ENCODE measurements at regions not wholly inside any gene's neighbourhood (a gene's known extent, or its start where the extent isn't known, plus 50 kb on each side); places are given as distances from the start of the nearest gene placed in this dataset.

DNA sequence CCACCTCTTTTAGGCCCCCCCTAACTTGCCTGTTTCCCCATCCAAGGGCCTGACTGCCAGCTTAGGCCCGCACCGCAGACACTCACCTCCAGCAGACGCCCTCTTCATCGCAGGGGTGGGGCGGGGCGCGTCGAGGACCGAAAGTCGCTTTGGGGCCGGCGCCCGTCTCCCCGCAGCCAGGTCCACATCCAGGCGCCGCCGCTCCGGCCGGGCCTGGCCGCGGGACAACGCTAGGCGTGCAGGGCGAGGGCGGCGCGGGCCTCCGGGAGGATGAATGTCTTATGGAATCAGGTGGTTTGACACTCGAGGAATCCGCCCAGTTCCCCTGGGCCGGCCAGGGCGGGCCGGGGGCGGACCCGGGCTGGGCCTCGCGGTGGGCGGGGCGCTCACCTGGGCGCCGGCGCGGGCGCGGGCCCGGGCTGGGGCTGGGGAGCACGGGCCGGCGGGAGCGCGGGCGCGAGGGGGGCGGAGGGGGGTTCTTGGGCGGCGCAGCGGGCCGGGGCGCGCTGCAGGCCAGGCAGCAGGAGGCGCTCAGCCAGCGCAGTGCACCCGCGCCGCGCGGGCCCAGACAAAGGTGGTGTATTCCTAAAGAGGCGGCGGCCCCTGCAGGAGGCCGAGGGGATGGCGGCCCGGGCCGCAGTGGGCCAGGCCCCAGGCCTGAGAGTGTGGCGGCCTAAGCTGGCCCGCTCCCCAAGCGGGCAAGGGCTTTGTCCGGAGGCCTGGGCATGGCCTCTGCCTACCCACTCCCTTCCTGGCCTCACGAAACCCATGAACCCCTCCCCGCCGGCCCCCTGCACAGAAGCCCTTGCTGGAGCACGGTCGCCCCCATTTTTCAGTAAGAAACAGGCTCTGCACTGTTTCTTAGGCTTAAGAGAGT lies 177.6 kb downstream of the IGLL1 start (continued):
- TF ChIP-seq, protein P1, sequence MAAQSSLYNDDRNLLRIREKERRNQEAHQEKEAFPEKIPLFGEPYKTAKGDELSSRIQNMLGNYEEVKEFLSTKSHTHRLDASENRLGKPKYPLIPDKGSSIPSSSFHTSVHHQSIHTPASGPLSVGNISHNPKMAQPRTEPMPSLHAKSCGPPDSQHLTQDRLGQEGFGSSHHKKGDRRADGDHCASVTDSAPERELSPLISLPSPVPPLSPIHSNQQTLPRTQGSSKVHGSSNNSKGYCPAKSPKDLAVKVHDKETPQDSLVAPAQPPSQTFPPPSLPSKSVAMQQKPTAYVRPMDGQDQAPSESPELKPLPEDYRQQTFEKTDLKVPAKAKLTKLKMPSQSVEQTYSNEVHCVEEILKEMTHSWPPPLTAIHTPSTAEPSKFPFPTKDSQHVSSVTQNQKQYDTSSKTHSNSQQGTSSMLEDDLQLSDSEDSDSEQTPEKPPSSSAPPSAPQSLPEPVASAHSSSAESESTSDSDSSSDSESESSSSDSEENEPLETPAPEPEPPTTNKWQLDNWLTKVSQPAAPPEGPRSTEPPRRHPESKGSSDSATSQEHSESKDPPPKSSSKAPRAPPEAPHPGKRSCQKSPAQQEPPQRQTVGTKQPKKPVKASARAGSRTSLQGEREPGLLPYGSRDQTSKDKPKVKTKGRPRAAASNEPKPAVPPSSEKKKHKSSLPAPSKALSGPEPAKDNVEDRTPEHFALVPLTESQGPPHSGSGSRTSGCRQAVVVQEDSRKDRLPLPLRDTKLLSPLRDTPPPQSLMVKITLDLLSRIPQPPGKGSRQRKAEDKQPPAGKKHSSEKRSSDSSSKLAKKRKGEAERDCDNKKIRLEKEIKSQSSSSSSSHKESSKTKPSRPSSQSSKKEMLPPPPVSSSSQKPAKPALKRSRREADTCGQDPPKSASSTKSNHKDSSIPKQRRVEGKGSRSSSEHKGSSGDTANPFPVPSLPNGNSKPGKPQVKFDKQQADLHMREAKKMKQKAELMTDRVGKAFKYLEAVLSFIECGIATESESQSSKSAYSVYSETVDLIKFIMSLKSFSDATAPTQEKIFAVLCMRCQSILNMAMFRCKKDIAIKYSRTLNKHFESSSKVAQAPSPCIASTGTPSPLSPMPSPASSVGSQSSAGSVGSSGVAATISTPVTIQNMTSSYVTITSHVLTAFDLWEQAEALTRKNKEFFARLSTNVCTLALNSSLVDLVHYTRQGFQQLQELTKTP (IDR thresholded peaks at IDR 0.05; ENCODE audit: low read depth in 1 of 2, partially characterized antibody in 2 of 2) = no peak
- TF ChIP-seq NFXL1 (CRISPR knock-in tag; IDR thresholded peaks at IDR 0.05) = no peak
- TF ChIP-seq CHD4 (IDR thresholded peaks at IDR 0.05; ENCODE audit: insufficient read depth, insufficient replicate concordance, low read depth, low read length, poor library complexity, severe bottlenecking) = no peak
- TF ChIP-seq, protein P2, sequence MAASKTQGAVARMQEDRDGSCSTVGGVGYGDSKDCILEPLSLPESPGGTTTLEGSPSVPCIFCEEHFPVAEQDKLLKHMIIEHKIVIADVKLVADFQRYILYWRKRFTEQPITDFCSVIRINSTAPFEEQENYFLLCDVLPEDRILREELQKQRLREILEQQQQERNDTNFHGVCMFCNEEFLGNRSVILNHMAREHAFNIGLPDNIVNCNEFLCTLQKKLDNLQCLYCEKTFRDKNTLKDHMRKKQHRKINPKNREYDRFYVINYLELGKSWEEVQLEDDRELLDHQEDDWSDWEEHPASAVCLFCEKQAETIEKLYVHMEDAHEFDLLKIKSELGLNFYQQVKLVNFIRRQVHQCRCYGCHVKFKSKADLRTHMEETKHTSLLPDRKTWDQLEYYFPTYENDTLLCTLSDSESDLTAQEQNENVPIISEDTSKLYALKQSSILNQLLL (CRISPR knock-in tag; IDR thresholded peaks at IDR 0.05; ENCODE audit: borderline replicate concordance) = no peak
- TF ChIP-seq RBFOX2 (IDR thresholded peaks at IDR 0.05; ENCODE audit: low read depth, low read length) = peak; percentile 54; the same call in 1 of the 2 replicates
- TF ChIP-seq, protein P3, sequence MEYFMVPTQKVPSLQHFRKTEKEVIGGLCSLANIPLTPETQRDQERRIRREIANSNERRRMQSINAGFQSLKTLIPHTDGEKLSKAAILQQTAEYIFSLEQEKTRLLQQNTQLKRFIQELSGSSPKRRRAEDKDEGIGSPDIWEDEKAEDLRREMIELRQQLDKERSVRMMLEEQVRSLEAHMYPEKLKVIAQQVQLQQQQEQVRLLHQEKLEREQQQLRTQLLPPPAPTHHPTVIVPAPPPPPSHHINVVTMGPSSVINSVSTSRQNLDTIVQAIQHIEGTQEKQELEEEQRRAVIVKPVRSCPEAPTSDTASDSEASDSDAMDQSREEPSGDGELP (CRISPR knock-in tag; IDR thresholded peaks at IDR 0.05; ENCODE audit: borderline replicate concordance) = no peak
- TF ChIP-seq ZNF717 (CRISPR knock-in tag; IDR thresholded peaks at IDR 0.05) = no peak
- no peak for TF ChIP-seq EHMT2 (IDR thresholded peaks at IDR 0.05)
- TF ChIP-seq NR4A1 (CRISPR knock-in tag; IDR thresholded peaks at IDR 0.05) = no peak
- no peak for TF ChIP-seq NR4A1 (tag; IDR thresholded peaks at IDR 0.05)
- TF ChIP-seq HCFC1 (IDR thresholded peaks at IDR 0.05; ENCODE audit: low read depth, low read length) = no peak
- TF ChIP-seq, protein P4, sequence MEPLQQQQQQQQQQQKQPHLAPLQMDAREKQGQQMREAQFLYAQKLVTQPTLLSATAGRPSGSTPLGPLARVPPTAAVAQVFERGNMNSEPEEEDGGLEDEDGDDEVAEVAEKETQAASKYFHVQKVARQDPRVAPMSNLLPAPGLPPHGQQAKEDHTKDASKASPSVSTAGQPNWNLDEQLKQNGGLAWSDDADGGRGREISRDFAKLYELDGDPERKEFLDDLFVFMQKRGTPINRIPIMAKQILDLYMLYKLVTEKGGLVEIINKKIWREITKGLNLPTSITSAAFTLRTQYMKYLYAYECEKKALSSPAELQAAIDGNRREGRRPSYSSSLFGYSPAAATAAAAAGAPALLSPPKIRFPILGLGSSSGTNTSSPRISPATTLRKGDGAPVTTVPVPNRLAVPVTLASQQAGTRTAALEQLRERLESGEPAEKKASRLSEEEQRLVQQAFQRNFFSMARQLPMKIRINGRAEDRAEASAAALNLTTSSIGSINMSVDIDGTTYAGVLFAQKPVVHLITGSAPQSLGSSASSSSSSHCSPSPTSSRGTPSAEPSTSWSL (CRISPR knock-in tag; IDR thresholded peaks at IDR 0.05; ENCODE audit: borderline replicate concordance) = no peak
- no peak for TF ChIP-seq ZNF408 (CRISPR knock-in tag; IDR thresholded peaks at IDR 0.05; ENCODE audit: low read depth)
- TF ChIP-seq HNRNPH1 (optimal IDR thresholded peaks at IDR 0.05; ENCODE audit: low read depth, low read length) = no peak
- TF ChIP-seq MEF2D (tag; conservative IDR thresholded peaks at IDR 0.05; ENCODE audit: low read depth) = no peak
- no peak for TF ChIP-seq HOXB6 (CRISPR knock-in tag; IDR thresholded peaks at IDR 0.05; ENCODE audit: borderline replicate concordance)
- TF ChIP-seq NCOA4 (IDR thresholded peaks at IDR 0.05; ENCODE audit: partially characterized antibody) = no peak
- no peak for TF ChIP-seq SRF (CRISPR knock-in tag; IDR thresholded peaks at IDR 0.05)

All from K562 (cell line).